H1 (cell line): ENCODE measurements at regions not wholly inside any gene's neighbourhood (a gene's known extent, or its start where the extent isn't known, plus 50 kb on each side); places are given as distances from the start of the nearest gene placed in this dataset.

Experiments used
- CTCF ChIA-PET: fragments of 300-600 bp; sonication (Branson Sonifier 250); formaldehyde crosslinking; loops from one replicate; lab custom pipeline; 2021; ENCODE audit not compliant: partially characterized antibody; lab: Charles Lee
- POLR2A ChIA-PET: fragments of 300-600 bp; sonication (Branson Sonifier 250); formaldehyde crosslinking; loops from one replicate; lab custom pipeline; 2021; ENCODE audit warnings: inconsistent platforms; ENCODE audit not compliant: partially characterized antibody; lab: Charles Lee
- DNase-seq, 2 experiments: peaks; one replicate each; pipeline versions ENCODE4 v3.0.0 to v3.0.0-alpha.2; 2010 to 2022; ENCODE audit warnings: low spot score in 2 of 2, low read depth in 1 of 2, mixed read lengths in 1 of 2
- FAIRE-seq: peaks from 2 replicates; lab custom pipeline; 2011; peaks lifted over from hg19 to GRCh38; lab: Jason Lieb, UNC
- H2AFZ ChIP-seq: 2 replicates; pipeline ENCODE4 v1.8.1; 2012; ENCODE audit warnings: low read length, inconsistent platforms
- H2AK5ac ChIP-seq: 2 replicates; pipeline ENCODE4 v1.6.1; 2013; ENCODE audit warnings: low read depth, low read length
- H2BK120ac ChIP-seq: replicated peaks from 2 replicates; pipeline ENCODE3; 2013; ENCODE audit warnings: low read depth, low read length, inconsistent platforms
- H2BK12ac ChIP-seq: 2 replicates; pipeline ENCODE4 v1.6.1; 2013; ENCODE audit warnings: low read depth, low read length
- H2BK15ac ChIP-seq: 2 replicates; pipeline ENCODE4 v1.6.1; 2013; ENCODE audit warnings: low read length
- H2BK20ac ChIP-seq: 2 replicates; pipeline ENCODE4 v1.6.1; 2013; ENCODE audit warnings: low read length
- H2BK5ac ChIP-seq: 2 replicates; pipeline ENCODE4 v1.6.1; 2013; ENCODE audit warnings: low read depth, low read length
- H3K14ac ChIP-seq: 2 replicates; pipeline ENCODE4 v1.6.1; 2013; ENCODE audit warnings: inconsistent platforms; ENCODE audit not compliant: insufficient read length
- H3K18ac ChIP-seq: 2 replicates; pipeline ENCODE4 v1.6.1; 2013; ENCODE audit warnings: low read length; ENCODE audit errors: extremely low read depth
- H3K23ac ChIP-seq: 2 replicates; pipeline ENCODE4 v1.6.1; 2013; ENCODE audit warnings: inconsistent platforms; ENCODE audit not compliant: insufficient read length
- H3K23me2 ChIP-seq: 2 replicates; pipeline ENCODE4 v1.6.1; 2013; ENCODE audit warnings: low read depth, low read length
- H3K27ac ChIP-seq: 2 replicates; pipeline ENCODE4 v1.6.1; 2011; ENCODE audit warnings: low read depth, low read length, inconsistent platforms
- H3K27me3 ChIP-seq, 4 experiments: replicated peaks in 1 of 4; 1 replicate in 1 of 4; 2 replicates in 3 of 4; pipeline versions ENCODE4 v1.6.1 to v1.8.1; 2011 to 2013; ENCODE audit warnings: low read length in 3 of 4, mild to moderate bottlenecking in 3 of 4, inconsistent platforms in 2 of 4, mixed read lengths in 2 of 4, moderate library complexity in 1 of 4; ENCODE audit not compliant: control insufficient read depth in 3 of 4, insufficient read depth in 3 of 4; ENCODE audit errors: extremely low read depth in 1 of 4
- H3K36me3 ChIP-seq, 4 experiments: 2 replicates each; pipeline versions ENCODE4 v1.6.1 to v1.8.1; 2011 to 2013; ENCODE audit warnings: mild to moderate bottlenecking in 4 of 4, low read length in 3 of 4, moderate library complexity in 2 of 4, control low read depth in 1 of 4, inconsistent platforms in 1 of 4; ENCODE audit not compliant: insufficient read depth in 4 of 4, control insufficient read depth in 2 of 4
- H3K4ac ChIP-seq: replicated peaks from 2 replicates; pipeline ENCODE3; 2013; ENCODE audit warnings: low read length, low read depth, mixed read lengths, inconsistent platforms; ENCODE audit not compliant: insufficient read length
- H3K4me1 ChIP-seq, 4 experiments: replicated peaks in 1 of 4; 1 replicate in 1 of 4; 2 replicates in 3 of 4; pipeline versions ENCODE4 v1.6.1 to v1.8.1; 2011 to 2013; ENCODE audit warnings: low read length in 3 of 4, inconsistent platforms in 2 of 4, mixed read lengths in 1 of 4; ENCODE audit not compliant: insufficient read depth in 4 of 4, control insufficient read depth in 3 of 4
- H3K4me2 ChIP-seq, 2 experiments: 2 replicates each; pipeline versions ENCODE4 v1.6.1 to v1.8.1; 2011 to 2013; ENCODE audit warnings: low read depth in 2 of 2, low read length in 2 of 2, control low read depth in 1 of 2, inconsistent platforms in 1 of 2, mild to moderate bottlenecking in 1 of 2; ENCODE audit not compliant: insufficient read depth in 1 of 2
- H3K4me3 ChIP-seq, 4 experiments: fragments of 200-600, 300-600 bp in 1 of 4; sonication (generic), shearing (Covaris generic), sonication (Bioruptor Twin) in 1 of 4; 2 replicates each; pipeline versions ENCODE4 v1.5.1 to v1.8.1; 2011 to 2016; ENCODE audit warnings: low read length in 4 of 4, low read depth in 3 of 4, control low read depth in 2 of 4, inconsistent platforms in 2 of 4, mild to moderate bottlenecking in 2 of 4, mixed read lengths in 1 of 4, moderate library complexity in 1 of 4; ENCODE audit not compliant: insufficient read depth in 2 of 4; ENCODE audit errors: extremely low read depth in 1 of 4
- H3K56ac ChIP-seq: replicated peaks from 2 replicates; pipeline ENCODE3; 2013; ENCODE audit warnings: low read depth, mild to moderate bottlenecking, mixed read lengths, low read length, inconsistent platforms; ENCODE audit not compliant: insufficient read length
- H3K79me1 ChIP-seq: 2 replicates; pipeline ENCODE4 v1.6.1; 2013; ENCODE audit warnings: low read depth, low read length, control low read depth
- H3K79me2 ChIP-seq, 2 experiments: 2 replicates each; pipeline versions ENCODE4 v1.6.1 to v1.8.1; 2012 to 2013; ENCODE audit warnings: low read length in 2 of 2, mild to moderate bottlenecking in 2 of 2, inconsistent platforms in 1 of 2; ENCODE audit not compliant: insufficient read depth in 2 of 2, control insufficient read depth in 1 of 2
- H3K9ac ChIP-seq, 4 experiments: replicated peaks in 1 of 4; 1 replicate in 1 of 4; 2 replicates in 3 of 4; pipeline versions ENCODE4 v1.6.1 to v1.8.1; 2011 to 2013; ENCODE audit warnings: low read depth in 3 of 4, low read length in 3 of 4, control low read depth in 2 of 4, mild to moderate bottlenecking in 2 of 4, moderate library complexity in 2 of 4, inconsistent platforms in 1 of 4; ENCODE audit errors: extremely low read depth in 1 of 4
- H3K9me3 ChIP-seq, 2 experiments: 2 replicates each; pipeline versions ENCODE4 v1.6.1 to v1.8.1; 2012 to 2013; ENCODE audit warnings: mild to moderate bottlenecking in 2 of 2, moderate library complexity in 2 of 2, control low read depth in 1 of 2, inconsistent platforms in 1 of 2, low read depth in 1 of 2, low read length in 1 of 2, mixed read lengths in 1 of 2; ENCODE audit not compliant: insufficient read depth in 2 of 2
- H4K20me1 ChIP-seq, 2 experiments: replicated peaks in 1 of 2; 2 replicates each; pipeline versions ENCODE3 to v1.8.1; 2011 to 2013; ENCODE audit warnings: inconsistent platforms in 2 of 2, low read length in 2 of 2, mild to moderate bottlenecking in 1 of 2; ENCODE audit not compliant: insufficient read depth in 2 of 2, control insufficient read depth in 1 of 2
- H4K5ac ChIP-seq: 2 replicates; pipeline ENCODE4 v1.6.1; 2013; ENCODE audit warnings: low read length, low read depth, mixed read lengths, inconsistent platforms; ENCODE audit not compliant: insufficient read length
- H4K8ac ChIP-seq: 2 replicates; pipeline ENCODE4 v1.8.0; 2013; ENCODE audit warnings: mild to moderate bottlenecking, moderate library complexity, low read length, inconsistent platforms; ENCODE audit not compliant: insufficient read depth; ENCODE audit errors: extremely low read depth
- H4K91ac ChIP-seq: replicated peaks from 2 replicates; pipeline ENCODE3; 2013; ENCODE audit warnings: low read length, mixed read lengths, inconsistent platforms; ENCODE audit not compliant: insufficient read length
- CTBP2 ChIP-seq: IDR thresholded peaks from 2 replicates; pipeline ENCODE4 v1.7.0; 2011; ENCODE audit warnings: borderline replicate concordance, mild to moderate bottlenecking, moderate library complexity, mixed read lengths, low read length; ENCODE audit not compliant: insufficient read depth, insufficient read length
- HDAC2 ChIP-seq, 2 experiments: fragments of 300-600 bp in 1 of 2; sonication (generic) in 1 of 2; IDR thresholded peaks; 2 replicates each; pipeline ENCODE4 v1.6.1; 2011 to 2012; ENCODE audit warnings: low read depth in 2 of 2, low read length in 2 of 2, mild to moderate bottlenecking in 2 of 2, moderate library complexity in 2 of 2, borderline replicate concordance in 1 of 2, inconsistent platforms in 1 of 2
- RNF2 ChIP-seq: fragments of 200-900, 300-1000 bp; sonication (generic); IDR thresholded peaks from 2 replicates; pipeline ENCODE4 v1.7.1; 2016; ENCODE audit warnings: borderline replicate concordance, low read depth, mild to moderate bottlenecking, antibody characterized with exemption, low read length; ENCODE audit not compliant: poor library complexity, severe bottlenecking; ENCODE audit errors: missing control alignments
- SUZ12 ChIP-seq: fragments of 200-600 bp; sonication (generic); IDR thresholded peaks from 2 replicates; pipeline ENCODE4 v1.6.1; 2012; ENCODE audit warnings: mild to moderate bottlenecking, inconsistent platforms, low read length, moderate library complexity, mixed read lengths
- TAF7 ChIP-seq: optimal IDR thresholded peaks from 2 replicates; pipeline ENCODE3; 2011; ENCODE audit warnings: low read depth, mild to moderate bottlenecking, inconsistent platforms, low read length, moderate library complexity, borderline replicate concordance
- TCF12 ChIP-seq: IDR thresholded peaks from 2 replicates; pipeline ENCODE4 v1.6.1; 2011; ENCODE audit warnings: low read depth, mild to moderate bottlenecking, low read length
- WGBS, 2 experiments: shearing (Covaris generic) in 1 of 2; methylation state at CpG; one replicate each; pipeline versions ENCODE4 v1.1.6 to v1.1.7; 2013 to 2015; ENCODE audit warnings: low lambda C conversion rate in 2 of 2, mixed read lengths in 2 of 2, inconsistent platforms in 1 of 2, low coverage in 1 of 2, missing lambda C conversion rate in 1 of 2; ENCODE audit not compliant: insufficient replicate concordance in 2 of 2, insufficient coverage in 1 of 2, insufficient read length in 1 of 2; ENCODE audit errors: extremely low coverage in 1 of 2, missing lambda C conversion rate in 1 of 2; 5-methylcytosine and 5-hydroxymethylcytosine counted together

DNA sequence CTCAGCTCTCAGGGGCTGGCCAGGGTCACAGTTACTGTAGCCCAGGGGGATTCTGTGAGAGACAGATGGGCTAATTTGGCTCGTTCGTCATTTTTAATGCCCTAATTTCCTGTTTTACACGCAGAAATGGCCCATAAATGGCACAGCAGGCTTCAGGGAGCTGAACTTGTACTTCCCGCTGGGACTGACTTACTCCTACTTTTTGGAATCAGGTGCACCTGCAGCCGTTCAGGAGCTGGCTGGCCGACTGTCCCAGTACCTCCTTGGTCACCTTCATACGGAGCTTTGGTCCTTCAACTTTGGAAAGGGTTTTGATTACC, 62.4 kb upstream of the URI1 start:
- Histone ChIP-seq H3K9me3 (no peaks in the 10 kb centered on the region), H4K5ac (no peak overlapping the region), H2BK5ac (no peak overlapping the region), H3K23me2 (no peaks in the 10 kb centered on the region; the same call in 1 of the 2 replicates), H3K27me3 (no peaks in the 10 kb centered on the region), H3K4ac (no peak overlapping the region), H3K56ac (no peak overlapping the region), H2BK20ac (no peak overlapping the region), H3K4me3 (no peak overlapping the region), H4K8ac (no peak overlapping the region), H3K9ac (no peak overlapping the region), H4K20me1 (no peaks in the 10 kb centered on the region), H3K36me3 (no peaks in the 10 kb centered on the region), H2AFZ (no peak overlapping the region), H3K79me2 (no peaks in the 10 kb centered on the region), H3K14ac (no peak overlapping the region), H3K4me2 (no peak overlapping the region), H2BK15ac (no peak overlapping the region), H2BK120ac (no peak overlapping the region), H3K79me1 (no peaks in the 10 kb centered on the region), H4K91ac (no peak overlapping the region), H2BK12ac (no peak overlapping the region), H2AK5ac (no peak overlapping the region), H3K4me1 (peaks cover 0 to 8% (median 1%) of the 10 kb centered on the region in 4 experiments; a peak in 3 of 7 replicates), H3K23ac (no peak overlapping the region), H3K27ac (no peak overlapping the region), H3K18ac (no peak overlapping the region)
- 85% methylated on average over 7 of the region's 7 CpGs; no CpG with 5 or more reads in 1 of the 2 experiments for WGBS, 2 experiments
- FAIRE-seq (no peak), DNase-seq (no peak)
- no peak for TF ChIP-seq CTBP2
- no peak for TF ChIP-seq TCF12
- TF ChIP-seq TAF7, result no peak
- TF ChIP-seq SUZ12, result no peak
- TF ChIP-seq HDAC2 (IDR thresholded peaks at IDR 0.05; ENCODE audit: borderline replicate concordance in 1 of 2, low read depth in 2 of 2, low read length in 2 of 2), result no peak
- TF ChIP-seq RNF2, result no peak
- POLR2A ChIA-PET, result interaction anchor here (0.7 to 0.9 kb wide), 2 partner anchors 9 to 65 kb away, joined by 3 read pairs; no protein-coding TSS in a partner anchor
- CTCF ChIA-PET, result interaction anchor here (0.6 to 2.0 kb wide), 6 partner anchors 8 to 186 kb away, joined by 3 to 11 read pairs (median 5); no protein-coding TSS in a partner anchor
